ENCODE measurements at regions not wholly inside any gene's neighbourhood (a gene's known extent, or its start where the extent isn't known, plus 50 kb on each side); places are given as distances from the start of the nearest gene placed in this dataset.

GRCh38 chr4:102141842-102142241, 203.4 kb downstream of the SLC39A8 start:
- Histone ChIP-seq H4K20me1 (ENCODE audit: insufficient read depth, low read length) (no peaks in the 10 kb centered on the region), H3K4me1 (ENCODE audit: control insufficient read depth, insufficient read depth, low read length) (no peaks in the 10 kb centered on the region), H4K91ac (ENCODE audit: insufficient read depth, low read depth, low read length) (no peak overlapping the region), H3K27ac (ENCODE audit: insufficient read depth, low read length) (no peak overlapping the region), H3K4ac (ENCODE audit: low read depth, low read length) (no peak overlapping the region), H3K9me1 (ENCODE audit: insufficient read depth, low read length) (no peaks in the 10 kb centered on the region), H2BK5ac (ENCODE audit: low read depth, low read length, poor library complexity, severe bottlenecking) (no peak overlapping the region), H3K23ac (ENCODE audit: low read depth, low read length) (no peak overlapping the region), H2BK20ac (ENCODE audit: low read depth, low read length) (no peak overlapping the region), H3K18ac (ENCODE audit: low read depth, low read length) (no peak overlapping the region), H4K8ac (ENCODE audit: low read depth in 2 of 2, low read length in 2 of 2) (no peak overlapping the region), H2BK120ac (ENCODE audit: low read depth, low read length) (no peak overlapping the region), H2BK15ac (ENCODE audit: low read depth, low read length) (no peak overlapping the region), H2AFZ (replicated peaks; ENCODE audit: low read length, poor library complexity) (no peak overlapping the region), H3K14ac (replicated peaks; ENCODE audit: low read depth, low read length) (no peak overlapping the region), H3K9ac (ENCODE audit: low read depth, low read length) (no peak overlapping the region), H3K9me3 (ENCODE audit: control insufficient read depth, insufficient read depth, low read length) (no peaks in the 10 kb centered on the region), H3K4me3 (ENCODE audit: insufficient read depth, low read depth, low read length) (no peak overlapping the region), H3K4me2 (ENCODE audit: low read depth, low read length) (no peak overlapping the region), H3K36me3 (ENCODE audit: control insufficient read depth, insufficient read depth, low read length) (no peaks in the 10 kb centered on the region), H3K79me1 (ENCODE audit: low read depth in 1 of 2, low read length in 2 of 2) (no peaks in the 10 kb centered on the region), H3K56ac (ENCODE audit: extremely low read depth, insufficient read depth, low read length) (no peak overlapping the region), H2AK9ac (replicated peaks; ENCODE audit: low read depth, low read length, poor library complexity) (no peak overlapping the region), H4K5ac (ENCODE audit: low read depth, low read length) (no peak overlapping the region), H2AK5ac (ENCODE audit: low read depth, low read length) (no peak overlapping the region), H3K27me3 (ENCODE audit: control insufficient read depth, insufficient read depth, low read length) (no peaks in the 10 kb centered on the region)
- no CpG with 5 or more reads among the region's 1 CpG for WGBS, 2 experiments (ENCODE audit: extremely low coverage in 2 of 2, insufficient read length in 1 of 2)
- ChIA-PET CTCF (interaction anchor here (0.7 kb wide), 1 partner anchor 590 kb away, joined by 3 read pairs; no protein-coding TSS in a partner anchor), POLR2A (ENCODE audit: unreplicated experiment) (no interaction called here)
- no TSS peak for BruUV-seq (replicated peaks)
- ATAC-seq (ENCODE audit: low read depth) (no peak), DNase-seq (no peak)
- dilution Hi-C loops (cut with HindIII; ENCODE audit: low sequenced_read_pairs, unreplicated experiment) (no loop called here), in situ Hi-C loops (cut with MboI; ENCODE audit: low sequenced_read_pairs) (no loop called here), intact Hi-C loops (cut with micrococcal nuclease) (no loop called here)
- no peak for TF ChIP-seq USF2 (IDR thresholded peaks at IDR 0.05; ENCODE audit: low read depth, low read length)
- TF ChIP-seq CEBPB (IDR thresholded peaks at IDR 0.05; ENCODE audit: low read depth, low read length): no peak
- TF ChIP-seq POLR2A (IDR thresholded peaks at IDR 0.05; ENCODE audit: low read depth, low read length): no peak
- no peak for TF ChIP-seq NFE2L2 (IDR thresholded peaks at IDR 0.05; ENCODE audit: low read depth, low read length)
- no peak for TF ChIP-seq CTCF (conservative IDR thresholded peaks at IDR 0.05; ENCODE audit: low read depth, low read length)
- TF ChIP-seq CHD1 (IDR thresholded peaks at IDR 0.05; ENCODE audit: low read depth, low read length): no peak
- TF ChIP-seq RAD21 (IDR thresholded peaks at IDR 0.05; ENCODE audit: low read length): no peak
- no peak for TF ChIP-seq SMC3 (IDR thresholded peaks at IDR 0.05; ENCODE audit: low read depth, low read length)
- TF ChIP-seq BHLHE40 (IDR thresholded peaks at IDR 0.05; ENCODE audit: low read depth, low read length): no peak
